Mesothelial cell of epicardium (in vitro differentiated cells): ENCODE measurements at regions not wholly inside any gene's neighbourhood (a gene's known extent, or its start where the extent isn't known, plus 50 kb on each side); places are given as distances from the start of the nearest gene placed in this dataset.

ENCODE experiments used
- DNase-seq, 2 experiments: peaks; one replicate each; pipeline ENCODE4 v3.0.0; 2021; ENCODE audit warnings: low spot score in 2 of 2; ENCODE audit not compliant: unreplicated experiment in 2 of 2
- H3K27ac Mint-ChIP-seq: 2 replicates; pipeline ENCODE4 v1.8.0; 2021; ENCODE audit warnings: mixed read lengths
- H3K27me3 Mint-ChIP-seq: 2 replicates; pipeline ENCODE4 v1.8.0; 2021; ENCODE audit warnings: low read depth, mixed read lengths
- H3K36me3 Mint-ChIP-seq: 2 replicates; pipeline ENCODE4 v1.8.0; 2021; ENCODE audit warnings: mixed read lengths
- H3K4me1 Mint-ChIP-seq: 2 replicates; pipeline ENCODE4 v1.8.0; 2021; ENCODE audit warnings: mixed read lengths
- H3K4me3 Mint-ChIP-seq: 2 replicates; pipeline ENCODE4 v1.8.0; 2021; ENCODE audit warnings: mild to moderate bottlenecking, moderate library complexity, mixed read lengths
- H3K9me3 Mint-ChIP-seq: 2 replicates; pipeline ENCODE4 v1.8.0; 2021; ENCODE audit warnings: mixed read lengths
- TF ChIP-seq, protein P1 (sequence below): fragments of 200-600 bp; sonication (generic); IDR thresholded peaks from one replicate; pipeline ENCODE4 v1.5.0; 2021; ENCODE audit warnings: antibody characterized with exemption; ENCODE audit not compliant: unreplicated experiment

DNA sequence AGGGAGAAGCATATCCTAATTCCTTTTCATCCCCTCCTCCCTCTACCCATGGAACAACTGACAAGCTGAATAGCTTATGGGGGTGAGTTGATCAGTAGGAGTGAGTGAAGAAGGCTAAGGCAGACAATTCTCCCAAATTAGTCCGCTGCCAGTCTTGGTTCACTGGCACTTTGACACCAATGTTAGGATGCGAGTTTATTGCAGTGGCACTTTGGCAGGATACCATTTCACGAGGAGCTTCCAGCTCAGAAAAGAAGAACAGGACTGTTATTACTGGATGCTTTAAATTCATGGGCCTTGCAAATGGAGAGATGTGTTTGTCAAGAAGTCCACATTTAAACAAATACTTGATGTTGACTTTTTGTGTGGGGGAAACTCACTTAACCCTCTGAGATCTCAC, 427.6 kb downstream of the NR2F1-AS1 start:
- DNase-seq: no peak
- Mint-ChIP-seq H3K4me1 (peaks cover 2% of the 10 kb centered on the region), H3K9me3 (no peaks in the 10 kb centered on the region), H3K36me3 (no peaks in the 10 kb centered on the region), H3K27me3 (no peaks in the 10 kb centered on the region), H3K27ac (no peak overlapping the region), H3K4me3 (no peak overlapping the region)
- TF ChIP-seq, protein P1, sequence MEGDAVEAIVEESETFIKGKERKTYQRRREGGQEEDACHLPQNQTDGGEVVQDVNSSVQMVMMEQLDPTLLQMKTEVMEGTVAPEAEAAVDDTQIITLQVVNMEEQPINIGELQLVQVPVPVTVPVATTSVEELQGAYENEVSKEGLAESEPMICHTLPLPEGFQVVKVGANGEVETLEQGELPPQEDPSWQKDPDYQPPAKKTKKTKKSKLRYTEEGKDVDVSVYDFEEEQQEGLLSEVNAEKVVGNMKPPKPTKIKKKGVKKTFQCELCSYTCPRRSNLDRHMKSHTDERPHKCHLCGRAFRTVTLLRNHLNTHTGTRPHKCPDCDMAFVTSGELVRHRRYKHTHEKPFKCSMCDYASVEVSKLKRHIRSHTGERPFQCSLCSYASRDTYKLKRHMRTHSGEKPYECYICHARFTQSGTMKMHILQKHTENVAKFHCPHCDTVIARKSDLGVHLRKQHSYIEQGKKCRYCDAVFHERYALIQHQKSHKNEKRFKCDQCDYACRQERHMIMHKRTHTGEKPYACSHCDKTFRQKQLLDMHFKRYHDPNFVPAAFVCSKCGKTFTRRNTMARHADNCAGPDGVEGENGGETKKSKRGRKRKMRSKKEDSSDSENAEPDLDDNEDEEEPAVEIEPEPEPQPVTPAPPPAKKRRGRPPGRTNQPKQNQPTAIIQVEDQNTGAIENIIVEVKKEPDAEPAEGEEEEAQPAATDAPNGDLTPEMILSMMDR: no peak

DNA sequence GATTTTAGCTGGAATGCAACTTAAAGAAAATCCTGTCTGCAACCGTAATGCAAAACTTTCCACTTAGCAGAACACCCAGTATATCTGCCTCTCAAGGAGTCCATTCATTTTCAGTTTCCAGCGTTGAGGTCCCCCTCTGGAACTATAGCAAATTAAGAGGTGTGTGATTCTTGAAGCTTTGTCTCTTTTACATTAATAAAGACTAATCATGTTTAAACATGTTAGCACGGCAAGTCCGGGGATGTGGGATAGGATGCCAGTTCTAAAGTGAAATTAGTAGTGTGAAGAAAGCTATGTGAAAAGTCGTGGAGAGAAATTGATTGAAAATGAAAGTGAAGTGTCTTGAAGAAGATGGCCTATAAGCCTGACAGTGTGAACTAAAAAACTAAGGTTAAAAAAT, 429.1 kb downstream of the NR2F1-AS1 start:
- Mint-ChIP-seq H3K27ac (no peak overlapping the region), H3K4me3 (no peak overlapping the region), H3K4me1 (peaks cover 2% of the 10 kb centered on the region), H3K27me3 (no peaks in the 10 kb centered on the region), H3K36me3 (no peaks in the 10 kb centered on the region), H3K9me3 (peaks cover 3% of the 10 kb centered on the region)
- no peak for DNase-seq
- TF ChIP-seq, protein P1: no peak

GRCh38 chr5:93151121-93151520, 429.9 kb downstream of the NR2F1-AS1 start:
- no peaks in the 10 kb centered on the region for H3K36me3 Mint-ChIP-seq
- H3K4me3 Mint-ChIP-seq: no peak overlapping the region
- H3K9me3 Mint-ChIP-seq: peaks cover 3% of the 10 kb centered on the region
- no peak overlapping the region for H3K27ac Mint-ChIP-seq
- DNase-seq: no peak
- H3K27me3 Mint-ChIP-seq: no peaks in the 10 kb centered on the region
- H3K4me1 Mint-ChIP-seq: peaks cover 2% of the 10 kb centered on the region
- TF ChIP-seq, protein P1: no peak

GRCh38 chr5:93150311-93151012, 430.6 kb downstream of the NR2F1-AS1 start:
- Mint-ChIP-seq H3K4me3 (no peak overlapping the region), H3K27ac (no peak overlapping the region), H3K4me1 (peaks cover 2% of the 10 kb centered on the region), H3K36me3 (no peaks in the 10 kb centered on the region), H3K27me3 (no peaks in the 10 kb centered on the region), H3K9me3 (peaks cover 3% of the 10 kb centered on the region)
- DNase-seq: no peak
- TF ChIP-seq, protein P1: no peak

DNA sequence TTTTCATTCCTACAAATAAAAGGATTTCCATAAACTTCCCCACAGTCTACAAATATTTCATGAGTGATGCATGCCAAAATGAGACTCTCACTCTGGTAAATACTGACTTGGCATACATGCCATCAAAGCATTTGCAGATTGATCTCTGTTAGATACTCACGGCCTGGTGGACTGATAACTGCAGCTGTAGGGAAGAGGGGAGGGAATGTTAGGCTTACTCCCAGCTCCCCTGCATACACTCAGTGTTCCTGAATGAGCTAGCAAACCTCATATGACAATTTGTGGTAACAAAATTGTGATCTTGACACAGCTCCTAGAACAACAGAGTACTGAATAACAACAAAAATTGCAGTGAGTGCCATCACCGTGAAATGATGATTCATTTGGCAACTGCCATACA, 435.3 kb downstream of the NR2F1-AS1 start:
- TF ChIP-seq, protein P1: no peak
- Mint-ChIP-seq H3K36me3 (no peaks in the 10 kb centered on the region), H3K27ac (no peak overlapping the region), H3K4me3 (no peak overlapping the region), H3K9me3 (peaks cover 3% of the 10 kb centered on the region), H3K4me1 (peaks cover 4% of the 10 kb centered on the region), H3K27me3 (no peaks in the 10 kb centered on the region)
- DNase-seq: no peak
